HTR-8/SVneo (cell line): ENCODE measurements at regions not wholly inside any gene's neighbourhood (a gene's known extent, or its start where the extent isn't known, plus 50 kb on each side); places are given as distances from the start of the nearest gene placed in this dataset.

ENCODE experiments used
- DNase-seq: peaks from one replicate; pipeline ENCODE4 v3.0.0; 2011; ENCODE audit warnings: low spot score, mixed read lengths; ENCODE audit not compliant: insufficient read length
- FAIRE-seq: peaks from 2 replicates; lab custom pipeline; 2011; peaks lifted over from hg19 to GRCh38; lab: Jason Lieb, UNC

DNA sequence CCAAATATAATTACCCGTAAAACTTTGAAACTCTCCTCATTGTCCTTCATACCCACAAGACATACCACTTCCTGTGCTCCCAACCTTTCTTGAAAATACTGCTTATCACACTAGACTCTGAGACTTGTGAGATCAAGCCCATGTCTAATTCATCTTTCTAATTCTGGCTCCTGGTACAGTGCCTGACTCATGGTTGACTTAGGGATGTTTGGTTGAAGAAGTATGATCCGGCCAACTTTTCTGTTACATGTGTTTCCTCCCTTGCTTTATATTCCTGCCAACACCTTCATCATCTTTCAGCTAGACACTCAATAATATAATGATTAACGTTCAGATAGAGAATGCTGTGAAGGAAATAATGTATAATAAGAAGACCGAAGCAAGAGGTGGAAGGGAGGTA is 58.2 kb downstream of the MEX3B start:
- FAIRE-seq (no peak), DNase-seq (no peak)

DNA sequence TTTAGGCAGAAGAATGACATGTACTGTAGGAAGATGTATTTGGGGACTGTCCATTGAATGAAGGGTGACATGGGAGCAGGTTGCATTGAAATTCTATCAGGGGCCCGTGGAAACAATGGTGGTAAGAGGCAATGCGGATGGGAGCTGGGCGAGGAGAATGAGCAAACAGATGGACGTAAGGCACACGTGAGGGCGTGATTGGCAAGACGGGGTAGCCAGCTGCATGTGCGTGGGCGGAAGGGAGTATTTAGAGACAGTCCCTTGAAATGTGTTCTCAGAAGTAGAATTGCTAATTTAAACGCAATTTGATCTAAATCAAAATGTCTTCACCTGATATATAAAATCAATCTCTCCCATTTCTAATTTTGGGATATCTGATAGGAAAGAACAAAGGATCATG is 62.3 kb downstream of the MEX3B start:
- no peak for FAIRE-seq
- DNase-seq, result no peak

DNA sequence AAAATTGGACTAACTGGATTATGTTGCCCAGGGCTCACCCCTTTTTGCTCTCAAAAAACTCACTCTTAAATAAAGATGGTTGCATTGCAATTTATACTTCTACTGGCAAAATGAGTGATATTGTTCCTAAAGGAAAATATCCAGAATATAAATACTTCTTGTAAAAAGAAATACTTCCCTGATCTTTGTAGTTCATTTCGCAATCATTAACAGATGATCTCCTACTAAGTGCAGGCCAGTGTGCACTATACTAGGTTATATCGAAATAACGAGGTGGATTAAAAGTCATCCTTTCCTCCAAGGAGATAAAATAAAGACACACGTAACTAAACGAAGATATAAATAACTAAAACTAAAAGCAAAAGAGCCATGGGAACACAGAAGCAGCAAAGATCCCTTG is 63.0 kb downstream of the MEX3B start:
- no peak for DNase-seq
- no peak for FAIRE-seq

DNA sequence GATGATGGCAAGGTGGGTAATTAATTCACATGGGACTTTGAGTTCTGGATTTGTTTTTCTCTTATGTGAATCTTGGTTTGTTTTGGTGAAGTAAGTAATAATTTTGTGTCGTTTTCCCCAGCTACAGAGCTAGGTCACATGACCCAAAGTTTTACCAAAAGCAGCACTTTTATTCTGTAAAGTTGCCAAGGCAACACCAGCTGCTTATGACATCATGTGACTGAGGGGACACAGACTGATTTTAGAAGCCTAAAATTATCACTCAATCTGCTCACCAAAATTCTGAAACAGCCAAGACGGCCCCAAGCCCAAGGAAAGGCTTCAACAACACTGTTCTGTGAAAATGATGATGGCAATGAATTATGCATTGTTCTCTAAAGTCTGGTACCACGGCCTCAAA is 63.9 kb downstream of the MEX3B start:
- FAIRE-seq (no peak), DNase-seq (no peak)

DNA sequence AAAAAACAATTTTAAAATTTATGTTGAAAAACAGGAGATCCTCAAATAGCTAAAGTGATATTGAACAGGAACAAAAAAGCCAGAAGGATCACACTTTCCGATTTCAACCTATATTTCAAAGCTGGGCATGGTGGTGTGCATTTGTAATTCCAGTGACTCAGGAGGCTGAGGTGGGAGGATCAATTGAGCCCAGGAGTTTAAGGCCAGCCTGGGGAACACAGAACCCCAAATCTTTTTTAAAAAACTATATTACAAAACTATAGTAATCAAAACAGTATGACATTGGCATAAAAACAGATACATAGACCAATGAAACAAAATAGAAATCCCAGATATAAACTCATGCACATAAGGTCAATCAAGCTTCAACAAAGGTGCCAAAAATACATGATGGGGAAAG is 68.4 kb downstream of the MEX3B start:
- no peak for FAIRE-seq
- no peak for DNase-seq

DNA sequence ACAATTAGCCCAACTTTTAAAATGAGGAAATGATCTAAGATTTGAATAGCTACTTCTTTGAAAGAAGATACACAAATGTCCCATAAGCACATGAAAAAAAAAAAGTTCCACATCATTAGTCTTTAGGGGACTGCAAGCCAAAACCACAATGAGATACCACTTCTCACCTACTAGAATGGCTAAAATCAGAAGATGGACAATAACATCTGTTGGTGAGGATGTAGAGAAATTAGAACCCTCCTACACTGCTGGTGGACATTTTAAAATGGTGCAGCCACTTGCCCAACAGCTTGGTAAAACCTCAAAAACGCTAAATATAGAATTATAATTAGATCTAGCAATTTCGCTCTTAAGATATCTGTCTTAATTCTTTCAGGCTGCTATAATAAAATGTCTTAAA is 77.1 kb downstream of the MEX3B start:
- FAIRE-seq (no peak), DNase-seq (no peak)

DNA sequence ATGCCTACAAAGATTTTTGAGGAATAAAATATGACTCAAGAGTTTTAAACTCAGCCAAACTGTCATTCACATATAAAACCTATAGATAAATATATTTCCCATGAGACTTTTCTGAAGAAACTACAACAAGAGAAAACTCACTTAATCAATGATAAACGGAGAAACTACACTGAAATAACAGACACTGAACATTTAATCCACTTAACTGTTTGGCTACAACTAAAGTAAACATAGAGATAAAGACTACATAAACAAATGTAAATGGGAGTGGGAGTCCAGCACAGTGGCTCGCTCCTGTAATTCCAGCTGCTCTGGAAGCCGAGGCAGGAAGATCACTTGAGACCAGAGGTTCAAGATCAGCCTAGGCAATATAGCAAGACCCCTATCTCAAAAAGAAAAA is 79.2 kb downstream of the MEX3B start:
- DNase-seq (no peak), FAIRE-seq (no peak)

DNA sequence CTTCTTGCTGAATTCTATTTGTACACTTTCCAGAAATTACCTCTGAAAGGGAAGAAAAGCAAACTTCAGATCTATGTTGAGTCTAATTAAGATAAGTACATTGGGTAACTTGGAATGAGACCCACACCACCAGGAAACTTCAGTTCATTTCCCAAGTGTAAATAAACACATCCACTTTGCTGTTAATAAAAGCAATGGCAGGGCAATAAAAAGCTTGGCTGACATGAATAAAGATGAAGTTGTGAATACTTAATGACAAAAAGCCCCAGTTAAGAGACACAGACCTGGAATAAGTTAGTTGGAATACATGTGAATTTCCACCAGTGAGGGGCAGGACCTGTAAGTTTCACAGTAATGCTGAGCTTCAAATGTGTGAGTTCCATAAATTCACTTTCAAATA is 83.3 kb downstream of the MEX3B start:
- no peak for FAIRE-seq
- DNase-seq, result no peak

DNA sequence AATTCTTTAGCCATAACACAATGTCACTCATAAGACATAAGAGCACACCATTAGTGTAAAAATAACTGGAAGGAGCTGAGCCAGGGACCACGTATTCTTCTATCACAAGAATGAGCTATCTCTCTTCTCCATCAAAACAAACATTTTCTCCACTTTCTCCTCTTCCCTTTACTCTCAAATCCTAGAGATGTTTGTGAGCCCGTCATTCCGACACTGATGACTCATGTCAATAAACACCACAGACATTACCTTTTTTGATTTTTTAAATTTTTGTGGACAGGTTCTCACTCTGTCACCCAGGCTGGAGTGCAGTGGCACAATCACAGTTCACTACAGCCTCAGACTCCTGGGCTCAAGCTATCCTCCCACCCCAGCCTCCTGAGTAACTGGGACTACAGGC is 86.6 kb downstream of the MEX3B start:
- no peak for DNase-seq
- FAIRE-seq, result no peak

DNA sequence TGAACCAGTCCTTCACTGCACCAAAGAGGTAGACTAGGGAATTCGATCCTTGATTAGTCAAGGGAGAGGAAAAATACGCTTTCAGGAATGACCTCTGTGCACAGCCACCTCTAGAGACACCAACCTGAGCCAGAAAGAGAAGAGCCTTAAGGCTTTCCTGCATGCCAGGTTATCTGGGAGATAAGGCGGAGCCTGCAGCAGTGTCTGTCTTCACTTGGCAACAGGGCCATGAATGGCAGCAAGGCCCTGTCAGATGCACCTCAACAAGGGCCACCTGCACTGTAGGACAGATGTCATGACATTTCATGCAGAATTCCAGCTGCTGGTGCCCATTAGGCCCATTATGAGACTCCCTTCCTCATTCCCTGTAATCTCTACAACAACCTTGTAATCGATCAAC is 88.1 kb downstream of the MEX3B start:
- FAIRE-seq (no peak), DNase-seq (no peak)

DNA sequence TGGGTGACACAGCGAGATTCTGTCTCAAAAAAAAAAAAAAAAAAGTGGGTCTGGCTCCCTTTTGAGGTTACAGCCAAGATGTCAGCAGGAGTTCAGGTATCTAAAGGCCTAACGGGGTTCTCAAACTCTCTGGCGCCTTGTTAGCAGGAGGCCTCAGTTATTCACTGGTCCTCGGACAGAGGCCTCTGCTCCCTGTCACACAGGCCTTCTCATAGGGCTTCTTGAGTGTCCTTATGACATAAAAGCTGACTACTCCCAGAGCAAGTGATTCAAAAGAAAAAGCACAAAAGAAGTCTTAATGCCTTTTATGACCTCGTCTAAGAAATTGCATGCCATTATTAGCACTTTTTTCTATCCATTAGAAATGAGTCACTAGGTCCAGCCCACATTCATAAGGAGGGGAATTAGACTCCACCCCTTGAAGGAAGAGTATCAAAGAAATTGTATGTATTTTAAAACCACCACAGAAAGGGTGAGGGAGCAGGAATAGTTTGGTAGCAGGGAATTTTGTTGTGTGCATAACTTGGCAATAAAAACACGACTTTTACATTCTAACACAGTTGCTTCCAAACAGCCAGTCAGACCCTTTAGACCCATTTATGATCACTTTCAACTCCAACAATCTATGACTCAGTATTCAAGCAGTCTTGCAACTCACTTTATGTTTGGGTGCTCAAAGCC is 90.3 kb downstream of the MEX3B start:
- no peak for FAIRE-seq
- DNase-seq, result no peak

DNA sequence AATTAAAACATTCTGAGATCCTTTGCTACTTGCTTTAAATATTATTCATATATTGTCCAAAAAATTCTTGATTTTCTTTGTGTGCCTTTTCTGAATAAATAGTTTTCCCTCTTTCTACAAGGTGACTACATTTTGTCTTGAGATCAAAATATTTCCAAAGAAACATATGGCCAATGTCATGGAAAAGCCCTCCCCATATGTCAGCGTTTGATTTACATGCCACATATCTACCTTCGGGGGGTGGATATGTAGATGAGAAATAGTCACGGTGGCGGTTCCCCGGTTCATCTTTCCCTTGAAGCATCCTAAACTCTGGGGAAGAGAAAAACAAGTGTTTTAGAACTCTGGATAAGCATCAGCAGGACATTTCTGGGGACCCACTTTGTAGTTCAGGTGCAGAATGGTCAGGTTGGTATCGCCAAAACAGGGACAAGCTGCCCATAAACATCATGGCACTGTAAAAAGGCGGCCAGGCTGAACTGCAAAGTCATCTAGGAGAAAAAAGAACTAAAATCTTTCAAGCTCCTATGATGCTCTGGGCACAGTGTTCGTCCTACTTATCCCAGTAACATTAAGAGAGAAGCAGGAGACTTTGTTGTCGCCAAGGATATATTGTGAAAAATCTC is 91.5 kb downstream of the MEX3B start:
- DNase-seq (no peak), FAIRE-seq (no peak)

DNA sequence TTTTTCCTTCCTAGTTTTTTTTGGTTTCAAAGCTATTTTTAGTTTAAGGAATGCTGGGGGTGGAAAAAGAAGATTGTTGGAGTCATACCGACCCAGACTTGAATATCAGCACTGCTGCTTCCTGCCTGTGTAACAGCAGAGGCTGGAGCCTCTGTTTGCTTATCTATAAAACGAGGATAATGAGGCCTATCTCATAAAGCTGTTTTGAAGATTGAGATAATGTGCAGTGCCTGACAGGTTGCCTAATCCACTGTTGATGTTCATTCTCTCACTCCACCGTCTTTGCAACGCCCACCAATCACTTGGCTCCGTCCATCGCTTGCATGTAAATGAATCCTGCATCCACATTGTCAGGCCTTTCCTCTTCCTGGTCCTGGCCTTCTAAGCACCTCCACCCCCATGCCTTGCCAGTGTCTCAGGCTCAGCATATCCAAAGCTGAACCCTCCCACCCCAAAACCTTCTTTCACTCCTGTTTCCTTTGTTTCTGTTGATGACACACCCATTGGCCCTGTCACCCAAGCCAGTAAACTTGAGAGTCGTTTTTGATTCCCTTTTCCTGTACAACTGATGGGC is 94.9 kb downstream of the MEX3B start:
- FAIRE-seq, result no peak
- DNase-seq, result no peak

DNA sequence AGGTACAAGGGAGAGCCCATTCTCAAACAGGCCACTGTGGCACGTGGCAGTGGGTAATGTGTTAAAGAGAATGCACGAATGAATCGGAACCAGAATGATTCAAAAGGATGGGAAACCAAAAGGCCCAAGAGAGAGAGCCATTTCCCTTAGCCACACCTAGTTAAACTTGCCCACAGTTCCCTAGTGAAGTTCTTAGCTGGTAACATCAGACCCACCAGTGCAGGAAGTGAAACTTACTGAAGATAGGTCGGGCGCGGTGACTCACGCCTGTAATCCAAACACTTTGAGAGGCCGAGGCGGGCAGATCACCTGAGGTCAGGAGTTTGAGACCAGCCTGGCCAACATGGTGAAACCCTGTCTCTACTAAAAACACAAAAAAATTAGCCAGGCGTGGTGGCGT is 97.1 kb downstream of the MEX3B start:
- no peak for DNase-seq
- FAIRE-seq, result no peak

DNA sequence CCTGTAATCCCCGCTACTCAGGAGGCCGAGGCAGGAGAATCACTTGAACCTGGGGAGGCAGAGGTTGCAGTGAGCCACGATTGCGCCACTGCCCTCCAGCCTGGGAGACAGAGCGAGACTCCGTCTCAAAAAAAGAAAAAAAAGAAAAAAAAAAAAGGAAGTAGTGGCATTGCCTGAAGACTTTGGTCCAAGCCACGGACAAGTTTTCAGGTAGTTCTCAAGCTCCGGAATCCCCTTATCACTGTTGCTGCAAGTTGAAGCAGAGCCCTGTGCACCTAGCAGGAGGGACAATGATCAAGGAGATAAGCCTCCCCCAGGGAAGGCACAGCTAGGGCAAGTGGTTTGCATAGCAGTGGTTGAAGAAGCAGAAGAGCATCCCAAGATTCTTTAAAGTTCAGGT is 97.6 kb downstream of the MEX3B start:
- FAIRE-seq (no peak), DNase-seq (no peak)

DNA sequence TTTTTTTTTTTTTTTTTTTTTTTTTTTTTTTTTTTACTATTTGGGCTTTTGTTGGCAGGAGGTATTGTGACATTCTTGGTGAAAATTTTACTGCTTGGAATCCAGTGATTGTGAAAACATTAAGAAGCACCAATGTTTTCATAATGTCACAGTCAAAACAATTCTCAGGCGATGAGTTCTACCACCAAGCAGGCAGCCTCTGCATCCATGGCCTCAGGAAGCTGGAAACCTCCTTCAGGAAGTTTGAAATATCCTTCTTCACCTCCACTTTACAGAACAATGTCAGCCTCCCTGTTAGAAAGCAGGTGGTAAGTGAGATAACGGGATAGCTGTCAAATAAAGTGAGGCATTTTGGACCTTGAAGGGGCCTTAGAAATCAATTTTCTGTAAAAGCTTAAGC is 98.3 kb downstream of the MEX3B start:
- FAIRE-seq (no peak), DNase-seq (no peak)

DNA sequence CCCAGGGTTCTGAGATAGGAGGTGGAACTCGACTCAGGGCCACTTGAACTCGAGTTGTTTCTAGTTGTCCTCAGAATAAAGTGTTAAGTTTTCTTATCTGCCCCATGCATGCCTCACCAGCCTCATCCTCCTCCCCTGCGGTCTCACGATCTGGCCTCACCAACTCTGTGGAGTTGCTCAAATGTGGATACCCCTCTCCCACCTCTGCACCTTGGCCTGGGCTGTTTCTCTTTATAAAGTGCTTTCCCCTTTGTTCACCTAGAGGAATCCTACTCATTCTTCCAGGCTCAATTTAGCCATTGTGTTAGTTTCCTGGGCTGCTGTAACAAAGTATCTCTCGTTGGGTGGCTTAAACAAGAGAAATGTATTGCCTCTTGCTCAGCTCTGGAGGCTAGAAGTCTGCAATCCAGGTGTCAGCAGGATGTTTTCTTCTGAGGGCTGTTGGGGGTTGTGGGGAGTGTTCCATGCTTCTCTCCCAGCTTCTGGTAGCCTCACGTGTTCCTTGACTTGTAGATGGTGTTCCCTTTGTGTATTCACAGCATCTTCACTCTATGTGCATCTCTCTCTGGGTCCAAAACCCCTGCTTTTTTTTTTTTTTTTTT is 100.7 kb downstream of the MEX3B start:
- FAIRE-seq (no peak), DNase-seq (no peak)

DNA sequence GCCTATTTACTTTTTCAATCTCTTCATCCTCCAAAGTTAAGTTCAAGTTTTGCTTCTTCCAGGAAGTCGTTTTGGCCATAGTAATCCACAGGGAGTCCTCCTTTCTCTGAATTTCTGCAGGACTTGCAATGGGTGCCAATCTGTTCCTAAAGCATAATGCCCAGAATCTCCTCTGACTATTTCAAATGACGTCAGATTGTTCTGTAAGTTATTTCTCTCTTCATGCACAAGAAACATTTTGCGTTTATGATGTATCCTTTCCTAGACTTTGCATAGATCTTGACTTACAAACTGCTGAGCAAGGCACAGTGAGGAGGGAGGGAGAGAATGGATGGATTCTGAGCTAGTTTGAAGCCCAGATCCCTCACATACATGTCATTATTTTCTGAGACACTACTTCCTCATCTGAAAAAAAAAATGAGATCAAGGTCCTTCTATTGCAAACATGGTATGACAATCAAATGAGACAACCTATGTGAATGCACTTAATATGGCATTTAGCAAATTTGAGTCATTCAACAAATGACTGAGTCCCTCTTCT is 103.1 kb downstream of the MEX3B start:
- no peak for DNase-seq
- no peak for FAIRE-seq

DNA sequence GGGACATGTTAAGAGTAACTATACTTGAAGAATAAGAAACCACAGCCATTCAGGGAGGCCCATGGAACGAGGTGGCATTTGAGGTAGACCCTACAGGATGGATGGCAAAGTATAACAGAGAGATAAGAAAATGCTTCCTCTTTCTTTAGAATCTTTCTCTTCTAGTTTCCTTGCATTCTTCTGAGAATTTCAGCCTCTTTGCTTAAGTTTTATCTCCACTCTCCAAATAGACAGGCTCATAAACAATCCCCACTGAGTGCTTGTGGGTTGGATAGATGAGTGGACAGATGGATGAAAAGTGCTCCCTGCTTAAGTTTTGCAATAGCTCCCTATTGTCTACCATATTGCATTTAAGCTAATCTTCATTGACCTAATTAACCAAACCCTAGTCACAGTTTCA is 103.7 kb downstream of the MEX3B start:
- FAIRE-seq (no peak), DNase-seq (no peak)

DNA sequence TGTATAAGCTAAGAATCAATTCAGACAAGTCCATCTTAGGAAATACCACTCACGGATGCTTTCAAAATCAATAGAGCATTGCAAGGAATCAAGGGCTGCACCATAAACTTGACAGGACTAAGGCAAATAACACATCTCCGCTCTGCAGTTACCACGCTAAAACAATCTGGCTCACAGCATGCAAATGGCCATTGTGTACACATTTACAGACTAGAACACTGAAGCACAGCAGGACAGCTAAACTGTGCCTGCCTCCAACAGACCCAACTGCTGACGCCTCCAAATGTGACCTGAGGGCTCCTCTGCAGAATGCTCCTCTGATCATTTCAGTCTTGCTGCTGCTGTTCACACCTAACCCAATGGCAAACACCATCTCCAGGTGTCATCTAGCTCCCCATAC is 104.3 kb downstream of the MEX3B start:
- peak; percentile 4 for FAIRE-seq

More for the DNA sequence above, 104.3 kb downstream of the MEX3B start:
- DNase-seq, result no peak
